Stimulated activated CD4-positive, alpha-beta T cell treated with anti-CD3 and anti-CD28 coated beads, Interleukin-4, amount 100 ng/mL, for 1 hour (primary cell): ENCODE measurements at regions not wholly inside any gene's neighbourhood (a gene's known extent, or its start where the extent isn't known, plus 50 kb on each side); places are given as distances from the start of the nearest gene placed in this dataset.

Experiments used
- DNase-seq: peaks from one replicate; pipeline ENCODE4 v3.0.0-alpha.2; 2020

DNA sequence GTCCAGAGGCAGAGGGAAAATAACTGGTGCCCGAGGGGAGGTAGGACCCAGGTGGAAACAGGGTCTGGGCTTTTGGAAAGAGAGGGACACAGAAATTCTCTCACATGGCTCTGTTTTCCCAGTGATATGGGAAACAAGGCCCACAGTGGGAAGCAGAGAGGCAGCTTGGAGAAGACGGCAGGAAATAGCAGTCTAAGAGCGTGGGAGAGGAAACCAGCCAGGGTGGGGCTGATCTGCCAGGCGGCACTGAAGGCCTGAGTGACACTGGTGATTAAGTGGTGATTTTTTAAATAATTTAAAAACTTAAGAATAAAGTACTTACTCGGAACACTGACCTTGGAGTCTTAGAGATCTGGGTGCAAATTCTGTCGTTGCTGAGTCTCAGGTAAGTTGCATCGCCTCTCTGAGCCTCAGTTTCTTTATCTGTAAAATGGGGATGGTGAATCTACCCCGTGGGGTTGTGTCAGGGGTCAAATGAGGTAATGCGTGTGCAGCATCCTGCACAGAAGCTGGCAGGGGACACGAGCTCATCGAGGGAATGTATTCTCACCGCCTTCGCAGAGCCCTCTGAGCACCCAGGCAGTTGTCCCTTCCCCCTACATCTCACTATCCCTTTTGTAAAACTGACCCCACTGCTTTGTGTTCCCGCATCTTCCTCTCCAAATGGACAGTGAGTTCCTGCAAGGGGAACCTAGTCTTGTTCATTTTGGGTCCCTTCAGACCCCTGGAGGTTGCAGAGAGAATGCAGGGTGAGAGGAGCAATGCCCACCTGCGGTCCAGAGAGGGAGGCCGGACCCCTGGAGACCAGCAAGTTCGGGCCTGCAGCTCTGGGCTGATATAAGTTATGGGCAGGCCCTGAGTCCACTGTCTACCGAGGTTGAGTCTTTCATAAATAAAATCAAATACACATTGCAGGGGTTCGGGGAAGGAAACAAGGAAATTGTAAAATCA is 228.6 kb upstream of the PMEPA1 start:
- no peak for DNase-seq

DNA sequence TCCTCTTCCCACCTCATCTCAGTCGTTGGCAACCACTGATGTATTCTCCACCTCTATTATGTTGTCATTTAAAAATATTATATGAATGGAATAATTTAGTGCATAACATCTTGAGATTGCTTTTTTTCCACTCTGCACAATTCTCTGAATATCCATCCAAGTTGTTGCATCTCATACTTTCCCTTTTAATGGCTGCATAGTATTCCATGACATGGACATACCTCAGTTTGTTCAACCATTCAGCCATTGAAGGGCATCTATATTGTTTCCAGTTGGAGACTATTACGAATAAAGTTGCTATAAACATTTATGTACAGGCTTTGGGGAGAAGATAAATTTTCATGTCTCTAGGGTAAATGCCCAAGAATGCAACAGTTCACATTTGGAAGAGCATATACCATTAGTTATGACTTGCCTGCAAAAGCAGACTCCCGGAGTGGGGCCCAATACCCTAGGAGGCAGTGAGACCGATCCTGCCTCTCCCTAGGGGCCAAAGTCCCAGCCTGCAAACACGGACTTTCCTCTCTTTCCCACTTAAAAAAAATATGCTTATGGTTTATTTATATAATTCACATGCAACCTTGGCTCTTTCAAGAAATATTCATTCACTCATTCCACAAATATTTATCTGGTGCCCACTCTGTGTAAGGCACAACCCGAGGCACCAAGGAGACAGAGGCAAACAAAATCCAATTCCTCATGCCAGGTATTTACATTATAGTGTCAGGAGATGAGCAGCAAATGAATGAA is 227.0 kb upstream of the PMEPA1 start:
- no peak for DNase-seq

DNA sequence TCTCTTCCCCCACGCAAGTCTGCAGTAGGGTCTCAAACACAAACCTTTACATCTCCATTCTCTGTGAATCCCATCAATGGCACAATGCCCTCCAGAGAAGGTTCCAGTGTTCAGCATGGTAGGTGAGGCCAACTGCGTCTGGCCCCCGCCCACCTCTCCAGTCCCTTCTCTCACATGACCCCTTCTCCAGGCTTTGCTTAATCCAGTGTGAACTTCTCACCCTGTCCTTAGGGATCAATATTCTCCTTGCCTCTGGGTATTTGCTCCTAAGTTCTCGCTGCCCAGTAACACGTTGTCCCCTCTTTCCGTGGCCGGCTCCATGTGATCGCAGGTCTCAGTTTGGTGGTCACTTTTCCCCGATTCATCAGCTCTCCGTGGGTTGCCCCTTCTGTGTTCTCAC is 225.1 kb upstream of the PMEPA1 start:
- DNase-seq, result no peak

- DNase-seq, result no peak
Measured at GRCh38 chr20:57934007-57934805, 224.4 kb upstream of the PMEPA1 start.

DNA sequence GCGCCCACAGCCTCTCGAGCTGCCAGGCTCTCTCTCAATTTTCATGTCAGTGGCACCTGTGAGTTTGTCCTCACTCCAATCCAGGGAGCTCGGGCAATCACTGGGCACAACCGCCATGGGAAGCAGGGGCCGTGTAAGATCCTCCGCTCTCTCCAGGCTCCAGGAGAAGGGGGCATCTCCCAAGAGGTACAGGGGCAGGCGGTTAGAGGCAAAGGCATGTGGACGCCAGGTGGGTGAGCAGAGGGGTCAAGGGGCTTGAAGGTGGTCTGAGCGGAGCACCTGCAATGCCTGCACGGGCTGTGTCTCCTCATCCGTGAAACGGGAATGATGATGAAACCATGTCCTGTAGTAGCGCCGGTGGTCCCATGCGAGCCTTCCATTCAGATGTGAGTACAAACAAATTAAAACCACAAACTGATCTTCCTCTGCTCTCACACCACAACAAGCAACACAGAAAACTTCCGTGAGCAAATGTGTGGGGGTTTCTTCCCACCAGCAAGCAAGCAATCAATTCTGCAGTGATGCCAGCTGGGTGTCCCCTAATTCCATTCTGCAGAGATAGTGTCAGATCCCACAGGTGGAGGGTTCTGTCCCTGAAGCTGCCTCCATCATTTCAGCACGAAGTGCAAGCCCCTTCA is 222.5 kb upstream of the PMEPA1 start:
- DNase-seq, result no peak

DNA sequence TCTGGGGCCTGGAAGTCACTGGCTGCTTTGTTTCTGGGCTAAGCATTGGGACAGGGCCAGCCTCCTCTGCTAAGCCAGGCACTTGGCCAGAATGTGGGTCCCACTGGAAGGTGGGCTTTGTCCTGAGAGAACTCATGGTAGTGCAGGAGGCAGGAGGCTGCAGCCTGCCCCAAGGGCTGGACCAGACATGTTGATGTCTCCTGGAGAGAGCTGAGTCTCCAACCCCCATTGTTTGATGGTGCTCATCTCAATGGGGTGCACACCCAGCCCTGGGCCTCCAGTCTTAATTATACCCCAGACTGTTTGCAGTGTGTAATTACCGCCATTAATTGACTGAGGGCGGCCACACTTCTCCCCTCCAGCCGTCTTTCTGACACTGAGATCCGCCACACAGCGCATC is 220.5 kb upstream of the PMEPA1 start:
- no peak for DNase-seq

DNA sequence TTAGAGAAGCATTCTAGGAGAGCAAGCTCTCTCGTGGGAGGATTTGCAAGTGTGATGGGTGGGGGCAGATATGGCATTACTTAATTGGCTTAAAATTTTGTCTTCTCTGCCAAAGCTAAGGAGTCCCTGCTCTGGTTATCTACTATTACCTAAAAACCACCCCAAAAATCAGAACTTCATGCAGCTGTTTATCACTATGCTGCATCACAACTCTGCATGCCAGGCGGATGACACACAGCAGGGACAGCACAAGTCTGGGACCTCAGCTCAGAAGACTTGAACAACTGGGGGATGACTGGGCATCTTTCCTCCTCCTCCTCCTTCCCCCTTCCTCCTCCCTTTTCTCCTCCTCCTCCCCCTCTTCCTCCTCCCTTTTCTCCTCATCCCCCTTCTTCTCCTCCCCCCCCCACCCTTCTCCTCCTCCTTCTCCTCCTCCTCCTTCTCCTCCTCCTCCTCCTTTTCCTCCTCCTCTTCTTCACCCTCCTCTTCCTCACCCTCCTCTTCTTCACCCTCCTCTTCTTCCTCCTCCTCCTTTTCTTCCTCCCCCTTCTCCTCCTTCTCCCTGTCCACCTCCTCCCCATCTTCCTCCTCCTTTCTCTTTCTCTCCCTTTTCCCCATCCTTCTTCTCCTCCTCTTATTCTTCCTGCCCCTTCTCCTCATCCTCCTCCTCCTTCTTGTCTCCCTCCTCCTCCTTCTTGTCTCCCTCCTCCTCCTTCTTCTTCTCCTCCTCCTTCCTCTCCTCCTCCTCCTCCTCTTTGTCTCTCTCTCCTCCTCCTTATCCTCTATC is 218.6 kb upstream of the PMEPA1 start:
- DNase-seq, result no peak

- no peak for DNase-seq
Measured at GRCh38 chr20:57927376-57927775, 217.6 kb upstream of the PMEPA1 start.

- DNase-seq, result no peak
Measured at GRCh38 chr20:57922706-57923105, 212.9 kb upstream of the PMEPA1 start.

- no peak for DNase-seq
Measured at GRCh38 chr20:57922083-57922482, 212.3 kb upstream of the PMEPA1 start.

- no peak for DNase-seq
Measured at GRCh38 chr20:57921676-57922075, 211.9 kb upstream of the PMEPA1 start.

GRCh38 chr20:57920971-57921370 is 211.2 kb upstream of the PMEPA1 start:
- no peak for DNase-seq

GRCh38 chr20:57919049-57919448 is 209.2 kb upstream of the PMEPA1 start:
- DNase-seq, result no peak

- no peak for DNase-seq
Measured at GRCh38 chr20:57918551-57918950, 208.7 kb upstream of the PMEPA1 start.

DNA sequence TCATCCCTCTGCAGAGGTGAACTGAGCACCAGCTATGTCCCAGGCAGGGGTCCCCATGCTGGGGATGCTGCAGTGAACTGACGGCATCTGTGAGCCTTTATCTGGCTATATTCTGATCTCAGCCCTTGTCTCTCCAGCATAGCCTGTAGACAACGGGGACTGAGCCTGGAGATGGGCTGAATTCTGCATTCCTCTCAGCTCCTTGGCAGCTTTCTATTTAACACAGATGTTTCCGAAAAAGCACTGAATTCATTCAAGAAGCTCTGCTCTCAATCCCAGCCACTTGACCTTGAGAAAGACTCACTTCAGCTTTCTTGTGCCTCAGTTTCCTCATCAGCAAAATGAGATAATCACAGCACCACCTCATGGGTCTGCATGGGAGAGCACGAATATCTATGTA is 204.4 kb upstream of the PMEPA1 start:
- DNase-seq, result no peak

DNA sequence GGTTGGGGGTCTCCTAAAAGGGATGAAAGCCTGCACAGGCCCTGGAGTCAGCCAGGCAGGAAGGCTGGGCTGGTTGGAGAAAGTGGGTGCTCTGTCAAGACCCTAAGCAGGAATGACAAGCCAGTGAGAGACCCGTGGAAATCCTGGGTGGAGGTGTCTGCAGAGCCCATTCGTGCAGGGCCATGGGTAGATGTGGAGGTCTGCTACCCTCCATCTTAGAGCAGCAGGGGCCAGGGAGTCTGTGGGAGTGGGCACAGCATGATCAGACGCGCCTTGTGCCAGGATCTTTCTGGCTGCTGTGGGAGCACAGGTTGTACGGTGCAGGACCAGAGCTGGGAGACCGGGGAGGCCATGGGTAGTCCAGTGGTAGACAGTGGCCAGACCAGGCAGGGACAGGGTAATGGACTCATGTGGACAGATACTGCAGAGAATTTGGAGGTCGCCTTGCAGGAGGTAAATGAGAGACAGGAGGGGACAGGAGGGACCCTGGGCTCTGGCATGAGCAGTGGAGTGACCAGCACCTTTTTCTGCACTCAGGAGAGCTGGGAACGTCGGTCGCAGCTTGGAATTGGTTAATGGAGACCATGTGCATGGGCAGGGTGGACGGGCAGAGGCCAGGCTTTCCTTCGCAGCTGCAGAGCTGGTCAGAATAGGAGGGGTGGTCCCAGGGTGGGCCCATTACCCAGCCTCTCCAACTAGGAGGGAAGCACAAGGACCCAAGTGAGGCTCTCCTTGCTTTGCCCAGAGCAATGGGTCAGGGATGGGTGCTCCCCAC is 203.5 kb upstream of the PMEPA1 start:
- no peak for DNase-seq

- DNase-seq, result no peak
Measured at GRCh38 chr20:57912227-57912582, 202.4 kb upstream of the PMEPA1 start.

DNA sequence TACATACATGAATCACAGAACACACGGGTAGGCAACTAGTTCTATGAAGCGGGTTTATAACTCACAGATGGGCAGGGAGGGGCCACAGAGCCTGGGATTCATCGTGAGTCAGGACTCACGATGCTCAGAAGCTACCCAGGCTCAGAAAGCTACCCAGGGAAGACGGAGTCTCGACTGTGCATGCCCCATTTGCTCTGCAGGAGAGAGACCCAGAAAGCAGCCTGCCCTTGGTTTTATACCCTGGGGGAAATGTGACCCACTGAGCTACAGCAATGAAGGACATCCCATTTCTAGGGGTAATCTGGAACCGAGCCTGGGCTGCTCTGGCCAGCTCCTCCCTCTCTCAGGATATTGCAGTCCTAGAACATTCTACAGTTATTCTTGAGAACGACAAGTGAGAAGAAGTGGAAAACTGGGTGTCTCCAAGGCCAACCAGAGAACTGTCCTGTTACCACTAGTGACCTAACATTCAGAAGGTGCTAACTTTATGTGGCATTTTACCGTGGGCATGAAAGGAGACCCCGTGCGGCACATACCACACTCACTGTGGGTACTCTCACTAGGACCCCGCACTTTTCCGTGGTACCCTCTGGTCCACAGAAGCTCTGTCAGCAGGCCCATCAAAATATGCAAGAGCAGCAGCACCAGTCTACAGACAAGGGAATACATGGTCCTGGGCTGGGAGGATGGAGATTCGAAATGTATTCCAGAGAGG is 201.9 kb upstream of the PMEPA1 start:
- DNase-seq, result no peak

- no peak for DNase-seq
Measured at GRCh38 chr20:57910716-57911115, 200.9 kb upstream of the PMEPA1 start.

GRCh38 chr20:57909763-57910331 is 200.0 kb upstream of the PMEPA1 start:
- no peak for DNase-seq
